H9 (cell line): ENCODE measurements at regions not wholly inside any gene's neighbourhood (a gene's known extent, or its start where the extent isn't known, plus 50 kb on each side); places are given as distances from the start of the nearest gene placed in this dataset.

Experiments
- DNase-seq: peaks from one replicate; pipeline ENCODE4 v3.0.0-alpha.2; 2017
- H2AFZ ChIP-seq: one replicate; pipeline ENCODE4 v1.6.1; 2013; ENCODE audit warnings: mild to moderate bottlenecking, low read length, control low read depth, moderate library complexity
- H2AK5ac ChIP-seq: 2 replicates; pipeline ENCODE4 v1.6.1; 2013; ENCODE audit warnings: low read length, control low read depth, mixed read lengths; ENCODE audit not compliant: insufficient read length
- H2BK120ac ChIP-seq: one replicate; pipeline ENCODE4 v1.6.1; 2013; ENCODE audit warnings: low read depth, mild to moderate bottlenecking, low read length, control low read depth, inconsistent platforms; ENCODE audit not compliant: poor library complexity, severe bottlenecking
- H2BK12ac ChIP-seq: 2 replicates; pipeline ENCODE4 v1.6.1; 2013; ENCODE audit warnings: low read length, control low read depth, mixed read lengths, low read depth; ENCODE audit not compliant: insufficient read length
- H2BK15ac ChIP-seq: 2 replicates; pipeline ENCODE4 v1.6.1; 2013; ENCODE audit warnings: low read depth, low read length, control low read depth
- H2BK20ac ChIP-seq: one replicate; pipeline ENCODE4 v1.6.1; 2013; ENCODE audit warnings: low read depth, mild to moderate bottlenecking, low read length, control low read depth, inconsistent platforms; ENCODE audit not compliant: poor library complexity, severe bottlenecking
- H2BK5ac ChIP-seq: 2 replicates; pipeline ENCODE4 v1.6.1; 2013; ENCODE audit warnings: low read length, control low read depth, mixed read lengths; ENCODE audit not compliant: insufficient read length
- H3K14ac ChIP-seq: 2 replicates; pipeline ENCODE4 v1.6.1; 2013; ENCODE audit warnings: low read length, control low read depth; ENCODE audit not compliant: insufficient read depth
- H3K18ac ChIP-seq: 2 replicates; pipeline ENCODE4 v1.6.1; 2013; ENCODE audit warnings: low read depth, mild to moderate bottlenecking, mixed read lengths, low read length, control low read depth; ENCODE audit not compliant: insufficient read length
- H3K23ac ChIP-seq: 2 replicates; pipeline ENCODE4 v1.6.1; 2013; ENCODE audit warnings: low read length, control low read depth, mixed read lengths, low read depth; ENCODE audit not compliant: insufficient read length
- H3K23me2 ChIP-seq: 2 replicates; pipeline ENCODE4 v1.6.1; 2013; ENCODE audit warnings: low read depth, mild to moderate bottlenecking, mixed read lengths, low read length, control low read depth; ENCODE audit not compliant: insufficient read length, poor library complexity, severe bottlenecking
- H3K27ac ChIP-seq: 2 replicates; pipeline ENCODE4 v1.5.1; 2013; ENCODE audit warnings: low read length, control low read depth, mixed read lengths, low read depth; ENCODE audit not compliant: insufficient read length
- H3K27me3 ChIP-seq: 2 replicates; pipeline ENCODE4 v1.6.1; 2013; ENCODE audit warnings: low read length, control low read depth, inconsistent platforms; ENCODE audit not compliant: insufficient read depth
- H3K4ac ChIP-seq: 2 replicates; pipeline ENCODE4 v1.6.1; 2013; ENCODE audit warnings: low read depth, mild to moderate bottlenecking, control low read depth, inconsistent platforms, low read length, moderate library complexity
- H3K4me1 ChIP-seq: 2 replicates; pipeline ENCODE4 v1.6.1; 2013; ENCODE audit warnings: low read length, control low read depth, inconsistent platforms; ENCODE audit not compliant: insufficient read depth
- H3K4me2 ChIP-seq: 2 replicates; pipeline ENCODE4 v1.6.1; 2013; ENCODE audit warnings: low read length, control low read depth, mixed read lengths; ENCODE audit not compliant: insufficient read length, insufficient read depth
- H3K56ac ChIP-seq: 2 replicates; pipeline ENCODE4 v1.6.1; 2013; ENCODE audit warnings: low read depth, mild to moderate bottlenecking, mixed read lengths, low read length, control low read depth; ENCODE audit not compliant: insufficient read length
- H3K79me1 ChIP-seq: 2 replicates; pipeline ENCODE4 v1.6.1; 2013; ENCODE audit warnings: low read depth, mild to moderate bottlenecking, moderate library complexity, low read length, control low read depth, inconsistent platforms; ENCODE audit not compliant: insufficient read depth, poor library complexity, severe bottlenecking
- H3K79me2 ChIP-seq: 2 replicates; pipeline ENCODE4 v1.6.1; 2013; ENCODE audit warnings: low read length, control low read depth, inconsistent platforms; ENCODE audit not compliant: insufficient read depth
- H3K9ac ChIP-seq: 2 replicates; pipeline ENCODE4 v1.6.1; 2013; ENCODE audit warnings: low read length, control low read depth, mixed read lengths; ENCODE audit not compliant: insufficient read length; ENCODE audit errors: extremely low read depth
- H3K9me3 ChIP-seq: one replicate; pipeline ENCODE4 v1.6.1; 2013; ENCODE audit warnings: low read depth, low read length, inconsistent platforms; ENCODE audit not compliant: control insufficient read depth
- H3T11ph ChIP-seq: one replicate; pipeline ENCODE4 v1.6.1; 2013; ENCODE audit warnings: mild to moderate bottlenecking, low read length, control low read depth, inconsistent platforms
- H4K20me1 ChIP-seq: one replicate; pipeline ENCODE4 v1.6.1; 2013; ENCODE audit not compliant: control insufficient read depth, insufficient read length, insufficient read depth
- H4K5ac ChIP-seq: 2 replicates; pipeline ENCODE4 v1.6.1; 2013; ENCODE audit warnings: low read depth, mild to moderate bottlenecking, mixed read lengths, low read length, control low read depth; ENCODE audit not compliant: insufficient read length
- H4K8ac ChIP-seq: replicated peaks from 2 replicates; pipeline ENCODE4 v1.6.1; 2013; ENCODE audit warnings: low read length, control low read depth, mixed read lengths, low read depth; ENCODE audit not compliant: insufficient read length
- H4K91ac ChIP-seq: 2 replicates; pipeline ENCODE4 v1.6.1; 2013; ENCODE audit warnings: low read depth, mild to moderate bottlenecking, moderate library complexity, mixed read lengths, low read length, control low read depth; ENCODE audit not compliant: insufficient read length
- H3K27ac Mint-ChIP-seq, 3 experiments: 2 replicates in 2 of 3; 3 replicates in 1 of 3; pipeline ENCODE4 v1.8.0; 2020 to 2021; ENCODE audit warnings: mixed read lengths in 3 of 3, mild to moderate bottlenecking in 1 of 3, moderate library complexity in 1 of 3
- H3K27me3 Mint-ChIP-seq: 2 replicates; pipeline ENCODE4 v1.8.0; 2021; ENCODE audit warnings: low read depth, mild to moderate bottlenecking, moderate library complexity, mixed read lengths
- H3K36me3 Mint-ChIP-seq, 3 experiments: 2 replicates in 2 of 3; 3 replicates in 1 of 3; pipeline ENCODE4 v1.8.0; 2020 to 2021; ENCODE audit warnings: low read depth in 3 of 3, mixed read lengths in 3 of 3; ENCODE audit not compliant: insufficient read depth in 1 of 3
- H3K4me1 Mint-ChIP-seq, 2 experiments: 2 replicates each; pipeline ENCODE4 v1.8.0; 2020; ENCODE audit warnings: mixed read lengths in 2 of 2
- H3K4me3 Mint-ChIP-seq, 2 experiments: 2 replicates in 1 of 2; 3 replicates in 1 of 2; pipeline ENCODE4 v1.8.0; 2020 to 2021; ENCODE audit warnings: mild to moderate bottlenecking in 2 of 2, mixed read lengths in 2 of 2, moderate library complexity in 1 of 2
- H3K9me3 Mint-ChIP-seq, 2 experiments: 2 replicates in 1 of 2; 3 replicates in 1 of 2; pipeline ENCODE4 v1.8.0; 2020; ENCODE audit warnings: mild to moderate bottlenecking in 2 of 2, mixed read lengths in 2 of 2, moderate library complexity in 1 of 2
- CTCF ChIP-seq: fragments of 200-600 bp; sonication (generic); conservative IDR thresholded peaks from 3 replicates; pipeline ENCODE4 v1.8.0; 2021; ENCODE audit warnings: antibody characterized with exemption, mild to moderate bottlenecking
- WGBS: extraction: QIAGEN DNeasy Blood & Tissue Kit; methylation state at CpG from one replicate; pipeline ENCODE4 v1.1.7; 2013; ENCODE audit warnings: missing lambda C conversion rate, low lambda C conversion rate, mixed read lengths; ENCODE audit not compliant: insufficient read length; ENCODE audit errors: extremely low coverage; 5-methylcytosine and 5-hydroxymethylcytosine counted together

GRCh38 chr16:66161942-66162341, 204.5 kb upstream of the CDH5 start:
- Mint-ChIP-seq H3K9me3 (peaks cover 0 to under 1% of the 10 kb centered on the region in 2 experiments; a peak in 2 of 5 replicates), H3K4me3 (no peak overlapping the region), H3K36me3 (no peaks in the 10 kb centered on the region), H3K27ac (no peak overlapping the region), H3K4me1 (peaks cover 8 to 11% of the 10 kb centered on the region in 2 experiments; a peak in 3 of 4 replicates), H3K27me3 (peaks cover 11% of the 10 kb centered on the region)
- DNase-seq: no peak
- H3K79me2 ChIP-seq: no peaks in the 10 kb centered on the region
- no peaks in the 10 kb centered on the region for H4K20me1 ChIP-seq
- no peak overlapping the region for H2BK20ac ChIP-seq
- H3T11ph ChIP-seq: no peak overlapping the region
- H3K4me1 ChIP-seq: no peaks in the 10 kb centered on the region
- H3K27me3 ChIP-seq: no peaks in the 10 kb centered on the region
- no peak overlapping the region for H3K27ac ChIP-seq
- TF ChIP-seq CTCF: no peak
- H2BK120ac ChIP-seq: no peak overlapping the region
- no peak overlapping the region for H3K23ac ChIP-seq
- no peaks in the 10 kb centered on the region for H3K79me1 ChIP-seq
- no CpG with 5 or more reads among the region's 8 CpGs for WGBS
- no peak overlapping the region for H3K56ac ChIP-seq
- no peak overlapping the region for H3K4me2 ChIP-seq
- H3K9me3 ChIP-seq: no peaks in the 10 kb centered on the region
- no peak overlapping the region for H4K5ac ChIP-seq
- no peak overlapping the region for H3K18ac ChIP-seq
- H2AK5ac ChIP-seq: no peak overlapping the region
- H2AFZ ChIP-seq: no peak overlapping the region
- H3K4ac ChIP-seq: no peak overlapping the region
- no peak overlapping the region for H4K91ac ChIP-seq
- H3K9ac ChIP-seq: no peak overlapping the region
- H4K8ac ChIP-seq: no peak overlapping the region
- no peaks in the 10 kb centered on the region for H3K23me2 ChIP-seq
- no peak overlapping the region for H2BK12ac ChIP-seq
- no peak overlapping the region for H2BK5ac ChIP-seq
- H2BK15ac ChIP-seq: no peak overlapping the region
- no peak overlapping the region for H3K14ac ChIP-seq
